HCT116 (cell line): ENCODE measurements at regions not wholly inside any gene's neighbourhood (a gene's known extent, or its start where the extent isn't known, plus 50 kb on each side); places are given as distances from the start of the nearest gene placed in this dataset.

Experiments
- ATAC-seq: fragments of 200-7000 bp; cut with Tn5 transposase; 2 replicates; pipeline ENCODE4 v1.9.1; 2020; ENCODE audit warnings: mild to moderate bottlenecking, moderate library complexity
- BruUV-seq: library from RNA; stranded (reverse); fragments of 400-500 nt; replicated peaks from 2 replicates; lab custom pipeline; 2021; lab: Mats Ljungman, UMichigan
- CTCF ChIA-PET: fragments of 300-600 bp; sonication (Branson Sonifier 250); formaldehyde crosslinking; loops from one replicate; lab custom pipeline; 2021; ENCODE audit warnings: antibody characterized with exemption; lab: Charles Lee
- POLR2A ChIA-PET: fragments of 300-600, 350-600 bp; sonication (Branson Sonifier 250); formaldehyde crosslinking; loops from one replicate; lab custom pipeline; 2021; ENCODE audit warnings: antibody characterized with exemption; lab: Charles Lee
- RAD21 ChIA-PET, 2 experiments: fragments of 300-600 bp; sonication (Branson Sonifier 250); formaldehyde crosslinking; loops; one replicate each; lab custom pipeline; 2023; ENCODE audit warnings: low total read pairs in 2 of 2; ENCODE audit not compliant: uncharacterized antibody in 2 of 2, unreplicated experiment in 2 of 2, low non-redundant PET in 1 of 2; lab: Charles Lee
- DNase-seq: peaks from one replicate; pipeline ENCODE4 v3.0.0-alpha.2; 2010; ENCODE audit warnings: low read depth, low spot score
- H2AFZ ChIP-seq: fragments of 200-600 bp; shearing (Covaris generic), sonication (generic); 2 replicates; pipeline ENCODE4 v1.6.1; 2017; ENCODE audit warnings: low read depth, mixed run types, mixed read lengths, antibody characterized with exemption, low read length; ENCODE audit not compliant: poor library complexity, severe bottlenecking
- H3K27ac ChIP-seq: 2 replicates; pipeline ENCODE4 v1.5.1; 2012; ENCODE audit warnings: low read depth, low read length
- H3K27me3 ChIP-seq: fragments of 200-600 bp; sonication (generic); 2 replicates; pipeline ENCODE4 v1.6.1; 2016; ENCODE audit warnings: mixed run types, low read length, mixed read lengths; ENCODE audit not compliant: insufficient read depth
- H3K36me3 ChIP-seq, 2 experiments: fragments of 200-500 bp in 1 of 2; fragments of 200-600 bp in 1 of 2; sonication (Bioruptor generic) in 1 of 2; sonication (generic) in 1 of 2; 2 replicates each; pipeline versions ENCODE4 v1.5.1 to v1.6.1; 2014 to 2016; ENCODE audit warnings: low read length in 2 of 2, inconsistent platforms in 1 of 2, mixed read lengths in 1 of 2, mixed run types in 1 of 2; ENCODE audit not compliant: insufficient read depth in 2 of 2, control insufficient read depth in 1 of 2
- H3K4me1 ChIP-seq, 2 experiments: fragments of 200-600 bp in 1 of 2; sonication (generic) in 1 of 2; 2 replicates each; pipeline versions ENCODE4 v1.5.1 to v1.6.1; 2012 to 2017; ENCODE audit warnings: low read length in 2 of 2, inconsistent platforms in 1 of 2, mild to moderate bottlenecking in 1 of 2, mixed read lengths in 1 of 2, mixed run types in 1 of 2, moderate library complexity in 1 of 2; ENCODE audit not compliant: insufficient read depth in 2 of 2, control insufficient read depth in 1 of 2
- H3K4me2 ChIP-seq: fragments of 200-600 bp; sonication (generic); 2 replicates; pipeline ENCODE4 v1.6.1; 2017; ENCODE audit warnings: mixed run types, low read length, mixed read lengths
- H3K4me3 ChIP-seq, 2 experiments: fragments of 200-600 bp in 1 of 2; sonication (generic) in 1 of 2; replicated peaks in 1 of 2; 2 replicates each; pipeline ENCODE4 v1.5.1; 2011 to 2016; ENCODE audit warnings: low read length in 2 of 2, control low read depth in 1 of 2, low read depth in 1 of 2, mild to moderate bottlenecking in 1 of 2, mixed read lengths in 1 of 2, mixed run types in 1 of 2
- H3K79me2 ChIP-seq: fragments of 200-600 bp; sonication (generic); 2 replicates; pipeline ENCODE4 v1.6.1; 2017; ENCODE audit warnings: mild to moderate bottlenecking, mixed run types, low read length, moderate library complexity, mixed read lengths; ENCODE audit not compliant: insufficient read depth
- H3K9ac ChIP-seq: fragments of 200-600 bp; sonication (generic); 2 replicates; pipeline ENCODE4 v1.6.1; 2016; ENCODE audit warnings: low read length, mixed read lengths
- H3K9me2 ChIP-seq: fragments of 200-600 bp; sonication (generic), shearing (Covaris generic); 2 replicates; pipeline ENCODE4 v1.6.1; 2017; ENCODE audit warnings: mixed run types, mild to moderate bottlenecking, moderate library complexity; ENCODE audit not compliant: insufficient read depth
- H3K9me3 ChIP-seq, 2 experiments: fragments of 200-500 bp in 1 of 2; fragments of 200-600 bp in 1 of 2; sonication (Bioruptor generic) in 1 of 2; sonication (generic) in 1 of 2; 2 replicates each; pipeline ENCODE4 v1.6.1; 2014 to 2017; ENCODE audit warnings: low read length in 2 of 2, mixed read lengths in 2 of 2, inconsistent platforms in 1 of 2, low read depth in 1 of 2, mild to moderate bottlenecking in 1 of 2, mixed run types in 1 of 2, moderate library complexity in 1 of 2; ENCODE audit not compliant: control insufficient read depth in 1 of 2, insufficient read depth in 1 of 2
- H4K20me1 ChIP-seq: fragments of 200-600 bp; sonication (generic), shearing (Covaris generic); 2 replicates; pipeline ENCODE4 v1.6.1; 2017; ENCODE audit warnings: mixed run types, mild to moderate bottlenecking, moderate library complexity; ENCODE audit not compliant: insufficient read depth
- CBX3 ChIP-seq: IDR thresholded peaks from 2 replicates; pipeline ENCODE4 v1.6.1; 2012; ENCODE audit warnings: low read depth
- CTCF ChIP-seq, 3 experiments: fragments of 200-600 bp in 1 of 3; sonication (generic) in 1 of 3; IDR thresholded peaks in 2 of 3; conservative IDR thresholded peaks in 1 of 3; 2 replicates each; pipeline ENCODE4 v1.5.1; 2012 to 2017; ENCODE audit warnings: low read depth in 2 of 3, low read length in 2 of 3, antibody characterized with exemption in 1 of 3, borderline replicate concordance in 1 of 3, control low read depth in 1 of 3, mild to moderate bottlenecking in 1 of 3, mixed read lengths in 1 of 3, mixed run types in 1 of 3, moderate library complexity in 1 of 3; ENCODE audit not compliant: insufficient read depth in 1 of 3
- ELF1 ChIP-seq: IDR thresholded peaks from 2 replicates; pipeline ENCODE4 v1.6.1; 2012; ENCODE audit warnings: low read depth, borderline replicate concordance
- EZH2 ChIP-seq: fragments of 200-600 bp; sonication (generic); IDR thresholded peaks from 2 replicates; pipeline ENCODE4 v1.6.1; 2017; ENCODE audit warnings: antibody characterized with exemption, mixed run types
- EZH2phosphoT487 ChIP-seq: fragments of 200-600 bp; IDR thresholded peaks from 2 replicates; pipeline ENCODE4 v1.6.1; 2018; ENCODE audit warnings: antibody characterized with exemption, borderline replicate concordance
- POLR2AphosphoS5 ChIP-seq: IDR thresholded peaks from 2 replicates; pipeline ENCODE4 v1.6.1; 2011; ENCODE audit warnings: mild to moderate bottlenecking, low read depth, low read length, moderate library complexity
- RAD21 ChIP-seq: IDR thresholded peaks from 2 replicates; pipeline ENCODE4 v1.6.1; 2012; ENCODE audit warnings: low read depth, mild to moderate bottlenecking
- REST ChIP-seq: IDR thresholded peaks from 2 replicates; pipeline ENCODE4 v1.6.1; 2012; ENCODE audit warnings: low read depth
- SIN3A ChIP-seq: IDR thresholded peaks from 2 replicates; pipeline ENCODE4 v1.6.1; 2012; ENCODE audit warnings: low read depth
- SP1 ChIP-seq: IDR thresholded peaks from 2 replicates; pipeline ENCODE4 v1.6.1; 2012; ENCODE audit warnings: low read depth
- SRF ChIP-seq: IDR thresholded peaks from 2 replicates; pipeline ENCODE4 v1.6.1; 2012; ENCODE audit warnings: low read depth
- TCF7L2 ChIP-seq: IDR thresholded peaks from 2 replicates; pipeline ENCODE4 v1.7.0; 2011; ENCODE audit warnings: borderline replicate concordance, inconsistent platforms; ENCODE audit not compliant: insufficient read depth, insufficient read length; ENCODE audit errors: extremely low read depth
- YY1 ChIP-seq: IDR thresholded peaks from 2 replicates; pipeline ENCODE4 v1.6.1; 2011; ENCODE audit warnings: low read length, low read depth, moderate library complexity, mild to moderate bottlenecking; ENCODE audit not compliant: insufficient replicate concordance; ENCODE audit errors: extremely low read depth
- ZBTB33 ChIP-seq: IDR thresholded peaks from 2 replicates; pipeline ENCODE4 v1.6.1; 2011; ENCODE audit warnings: mild to moderate bottlenecking, low read length, moderate library complexity; ENCODE audit not compliant: insufficient replicate concordance; ENCODE audit errors: extremely low read depth
- ZFX ChIP-seq: fragments of 450-650 bp; IDR thresholded peaks from 2 replicates; pipeline ENCODE4 v1.6.1; 2017
- ZNF274 ChIP-seq: fragments of 200-500 bp; sonication (Bioruptor generic); IDR thresholded peaks from 2 replicates; pipeline ENCODE4 v1.6.1; 2014; ENCODE audit warnings: mild to moderate bottlenecking, low read depth, low read length, inconsistent platforms
- intact Hi-C: fragments of 100-400 bp; cut with micrococcal nuclease; formaldehyde crosslinking; loops from 2 replicates; pipeline ENCODE4 v1.10.0; 2022

GRCh38 chr3:178389258-178389657 lies 147.0 kb upstream of the KCNMB2 start (continued):
- TF ChIP-seq ZBTB33, result no peak
- TF ChIP-seq CBX3, result no peak
- no peak for TF ChIP-seq TCF7L2

GRCh38 chr3:178392511-178392926 lies 143.7 kb upstream of the KCNMB2 start:
- intact Hi-C loops, result no loop called here
- TF ChIP-seq RAD21 (no peak), YY1 (no peak), ZFX (no peak), ZBTB33 (no peak), SIN3A (no peak), POLR2AphosphoS5 (no peak), EZH2 (no peak), REST (no peak), SRF (no peak), SP1 (no peak), CTCF (IDR thresholded peaks at IDR 0.05 in 2 of 3, conservative IDR thresholded peaks at IDR 0.05 in 1 of 3; ENCODE audit: borderline replicate concordance in 1 of 3, insufficient read depth in 1 of 3, low read depth in 2 of 3, low read length in 2 of 3) (no peak), ZNF274 (no peak), EZH2phosphoT487 (no peak), ELF1 (no peak)

More at GRCh38 chr3:178392511-178392926, 143.7 kb upstream of the KCNMB2 start:
- ATAC-seq, result no peak
- H2AFZ ChIP-seq, result no peak overlapping the region
- H3K4me1 ChIP-seq, result no peaks in the 10 kb centered on the region
- ChIA-PET CTCF (no interaction called here), RAD21 (no interaction called here), POLR2A (no interaction called here)
- no peak overlapping the region for H3K4me3 ChIP-seq
- H3K9ac ChIP-seq, result no peak overlapping the region
- no peak overlapping the region for H3K4me2 ChIP-seq
- no peaks in the 10 kb centered on the region for H3K79me2 ChIP-seq
- no peaks in the 10 kb centered on the region for H3K27me3 ChIP-seq
- H3K9me2 ChIP-seq, result no peaks in the 10 kb centered on the region
- no peaks in the 10 kb centered on the region for H3K36me3 ChIP-seq
- no peak overlapping the region for H3K27ac ChIP-seq
- DNase-seq, result no peak
- BruUV-seq, result no TSS peak
- H4K20me1 ChIP-seq, result no peaks in the 10 kb centered on the region
- H3K9me3 ChIP-seq, result no peaks in the 10 kb centered on the region
